ENCODE measurements at regions not wholly inside any gene's neighbourhood (a gene's known extent, or its start where the extent isn't known, plus 50 kb on each side); places are given as distances from the start of the nearest gene placed in this dataset.

DNA sequence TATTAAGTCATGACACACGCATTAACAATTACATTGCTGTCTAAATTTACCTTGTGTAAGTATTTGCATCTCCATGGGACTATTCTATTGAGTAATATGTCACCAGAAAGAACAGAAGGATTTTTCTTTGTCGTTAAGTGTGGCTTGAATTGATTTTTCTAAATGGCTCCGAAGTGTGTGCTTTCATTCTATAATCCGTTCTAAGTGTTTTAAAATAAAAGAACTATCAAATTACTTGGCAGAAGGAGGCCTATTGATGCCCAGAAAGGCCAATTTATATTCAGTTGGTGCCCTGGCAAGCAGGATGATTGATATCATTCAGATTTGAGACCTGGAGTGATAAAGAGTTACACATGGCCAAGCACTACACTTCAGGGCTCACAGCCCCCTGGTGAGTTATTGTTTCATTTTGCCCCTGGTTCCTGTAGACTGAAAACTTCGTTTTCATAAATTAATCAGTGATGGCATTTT, 538.9 kb upstream of the ANO5 start:
- peaks cover 5% of the 10 kb centered on the region for H3K4me1 Mint-ChIP-seq
- no peak overlapping the region for H3K4me3 Mint-ChIP-seq
- Histone ChIP-seq H4K20me1 (ENCODE audit: insufficient read depth, low read length) (no peaks in the 10 kb centered on the region), H3K27ac (ENCODE audit: low read depth in 1 of 2, low read length in 2 of 2) (no peak overlapping the region), H3K79me2 (ENCODE audit: insufficient read depth, low read length) (no peaks in the 10 kb centered on the region), H3K9me3 (replicated peaks in 1 of 2; ENCODE audit: control insufficient read depth in 1 of 2, insufficient read depth in 1 of 2, low read length in 2 of 2) (no peaks in the 10 kb centered on the region), H3K27me3 (ENCODE audit: control insufficient read depth in 2 of 2, insufficient read depth in 2 of 2, low read length in 2 of 2) (no peaks in the 10 kb centered on the region), H2AFZ (ENCODE audit: insufficient read depth, low read depth, low read length, poor library complexity, severe bottlenecking) (no peak overlapping the region), H3K4me2 (replicated peaks; ENCODE audit: extremely low read depth, low read length, poor library complexity, severe bottlenecking) (no peak overlapping the region), H3K9ac (ENCODE audit: insufficient read depth, low read length, poor library complexity, severe bottlenecking) (no peak overlapping the region), H3K4me1 (ENCODE audit: control insufficient read depth in 1 of 2, insufficient read depth in 2 of 2, low read length in 2 of 2) (no peaks in the 10 kb centered on the region), H3K4me3 (replicated peaks in 1 of 3; ENCODE audit: low read depth in 2 of 3, low read length in 3 of 3) (no peak overlapping the region), H3K36me3 (replicated peaks in 1 of 2; ENCODE audit: control insufficient read depth in 1 of 2, insufficient read depth in 2 of 2, low read length in 2 of 2) (no peaks in the 10 kb centered on the region)
- intact Hi-C loops (cut with micrococcal nuclease), result no loop called here
- H3K9me3 Mint-ChIP-seq, result peaks cover 0 to 2% (median 0%) of the 10 kb centered on the region in 7 donors
- DNase-seq, result no peak
- peaks cover 0 to 5% (median 1%) of the 10 kb centered on the region in 3 donors for H3K27me3 Mint-ChIP-seq (ENCODE audit: low read depth in 3 of 3)
- H3K27ac Mint-ChIP-seq, result no peak overlapping the region
- no peaks in the 10 kb centered on the region for H3K36me3 Mint-ChIP-seq
- TF ChIP-seq, protein P1, sequence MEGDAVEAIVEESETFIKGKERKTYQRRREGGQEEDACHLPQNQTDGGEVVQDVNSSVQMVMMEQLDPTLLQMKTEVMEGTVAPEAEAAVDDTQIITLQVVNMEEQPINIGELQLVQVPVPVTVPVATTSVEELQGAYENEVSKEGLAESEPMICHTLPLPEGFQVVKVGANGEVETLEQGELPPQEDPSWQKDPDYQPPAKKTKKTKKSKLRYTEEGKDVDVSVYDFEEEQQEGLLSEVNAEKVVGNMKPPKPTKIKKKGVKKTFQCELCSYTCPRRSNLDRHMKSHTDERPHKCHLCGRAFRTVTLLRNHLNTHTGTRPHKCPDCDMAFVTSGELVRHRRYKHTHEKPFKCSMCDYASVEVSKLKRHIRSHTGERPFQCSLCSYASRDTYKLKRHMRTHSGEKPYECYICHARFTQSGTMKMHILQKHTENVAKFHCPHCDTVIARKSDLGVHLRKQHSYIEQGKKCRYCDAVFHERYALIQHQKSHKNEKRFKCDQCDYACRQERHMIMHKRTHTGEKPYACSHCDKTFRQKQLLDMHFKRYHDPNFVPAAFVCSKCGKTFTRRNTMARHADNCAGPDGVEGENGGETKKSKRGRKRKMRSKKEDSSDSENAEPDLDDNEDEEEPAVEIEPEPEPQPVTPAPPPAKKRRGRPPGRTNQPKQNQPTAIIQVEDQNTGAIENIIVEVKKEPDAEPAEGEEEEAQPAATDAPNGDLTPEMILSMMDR (IDR thresholded peaks at IDR 0.05), result no peak
- WGBS (ENCODE audit: insufficient coverage), result 80% methylated on average over 1 of the region's 5 CpGs

DNA sequence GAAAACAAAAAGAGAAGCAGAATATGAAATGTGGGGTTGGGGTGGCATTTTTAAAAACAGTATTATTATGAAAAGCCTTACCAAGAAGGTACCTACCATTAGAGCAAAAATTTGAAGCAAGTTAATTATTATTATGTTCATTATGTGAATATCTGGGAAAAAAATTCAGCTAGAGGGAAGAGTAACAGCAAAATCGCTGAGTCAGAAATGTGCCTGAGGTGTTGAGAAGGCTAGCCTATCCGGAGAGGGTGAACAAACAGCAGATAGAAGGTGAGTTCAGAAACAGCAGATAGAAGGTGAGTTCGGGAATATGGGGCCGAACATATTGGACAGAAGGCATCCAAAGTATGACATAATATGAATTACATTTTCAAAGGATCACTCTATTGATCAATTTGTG, 536.8 kb upstream of the ANO5 start:
- H3K4me1 ChIP-seq (ENCODE audit: control insufficient read depth in 1 of 2, insufficient read depth in 2 of 2, low read length in 2 of 2), result no peaks in the 10 kb centered on the region
- TF ChIP-seq, protein P1 (IDR thresholded peaks at IDR 0.05), result no peak
- H3K27ac ChIP-seq (ENCODE audit: low read depth in 1 of 2, low read length in 2 of 2), result no peak overlapping the region
- Mint-ChIP-seq H3K27ac (no peak overlapping the region), H3K27me3 (ENCODE audit: low read depth in 3 of 3) (peaks cover 0 to 3% (median 1%) of the 10 kb centered on the region in 3 donors), H3K4me3 (no peak overlapping the region), H3K4me1 (peaks cover 6% of the 10 kb centered on the region), H3K36me3 (no peaks in the 10 kb centered on the region), H3K9me3 (peaks cover 0 to 4% (median 0%) of the 10 kb centered on the region in 7 donors)
- no peak overlapping the region for H3K4me2 ChIP-seq (replicated peaks; ENCODE audit: extremely low read depth, low read length, poor library complexity, severe bottlenecking)
- intact Hi-C loops (cut with micrococcal nuclease), result no loop called here
- H3K36me3 ChIP-seq (replicated peaks in 1 of 2; ENCODE audit: control insufficient read depth in 1 of 2, insufficient read depth in 2 of 2, low read length in 2 of 2), result no peaks in the 10 kb centered on the region
- DNase-seq, result no peak
- no peaks in the 10 kb centered on the region for H3K9me3 ChIP-seq (replicated peaks in 1 of 2; ENCODE audit: control insufficient read depth in 1 of 2, insufficient read depth in 1 of 2, low read length in 2 of 2)
- no peak overlapping the region for H2AFZ ChIP-seq (ENCODE audit: insufficient read depth, low read depth, low read length, poor library complexity, severe bottlenecking)
- no peaks in the 10 kb centered on the region for H4K20me1 ChIP-seq (ENCODE audit: insufficient read depth, low read length)
- no peaks in the 10 kb centered on the region for H3K27me3 ChIP-seq (ENCODE audit: control insufficient read depth in 2 of 2, insufficient read depth in 2 of 2, low read length in 2 of 2)
- 100% methylated on average over 2 of the region's 4 CpGs for WGBS (ENCODE audit: insufficient coverage)
- no peaks in the 10 kb centered on the region for H3K79me2 ChIP-seq (ENCODE audit: insufficient read depth, low read length)
- no peak overlapping the region for H3K9ac ChIP-seq (ENCODE audit: insufficient read depth, low read length, poor library complexity, severe bottlenecking)
- H3K4me3 ChIP-seq (replicated peaks in 1 of 3; ENCODE audit: low read depth in 2 of 3, low read length in 3 of 3), result no peak overlapping the region

Data from CD14-positive monocyte (primary cell).